ENCODE measurements at regions not wholly inside any gene's neighbourhood (a gene's known extent, or its start where the extent isn't known, plus 50 kb on each side); places are given as distances from the start of the nearest gene placed in this dataset.

GRCh38 chr13:29934531-29935308, 84.3 kb upstream of the UBL3 start:
- Histone ChIP-seq H4K20me1 (ENCODE audit: control insufficient read depth, insufficient read depth, low read length, poor library complexity, severe bottlenecking) (no peaks in the 10 kb centered on the region), H3K9me3 (ENCODE audit: control extremely low read depth in 1 of 3, control insufficient read depth in 2 of 3, insufficient read depth in 1 of 3, low read length in 2 of 3) (no peaks in the 10 kb centered on the region), H3K36me3 (replicated peaks in 1 of 2; ENCODE audit: control extremely low read depth in 1 of 2, control insufficient read depth in 1 of 2, extremely low read depth in 1 of 2, insufficient read depth in 2 of 2, low read length in 1 of 2) (no peaks in the 10 kb centered on the region), H3K27me3 (replicated peaks in 1 of 4; ENCODE audit: control extremely low read depth in 1 of 4, control insufficient read depth in 3 of 4, insufficient read depth in 4 of 4, low read length in 3 of 4) (peaks cover 0 to under 1% (median 0%) of the 10 kb centered on the region in 4 experiments), H3K9ac (ENCODE audit: low read length) (no peak overlapping the region), H3K4me3 (ENCODE audit: control extremely low read depth in 1 of 5, extremely low read depth in 1 of 5, insufficient read depth in 1 of 5, low read depth in 2 of 5, low read length in 4 of 5) (no peak overlapping the region), H3K27ac (ENCODE audit: low read length in 2 of 2) (no peak overlapping the region), H3K4me1 (ENCODE audit: control insufficient read depth in 2 of 2, insufficient read depth in 2 of 2, low read length in 2 of 2) (peaks cover 13 to 19% of the 10 kb centered on the region in 2 donors), H3K79me2 (ENCODE audit: control insufficient read depth, insufficient read depth, low read length) (no peaks in the 10 kb centered on the region), H3K4me2 (replicated peaks; ENCODE audit: low read depth, low read length, poor library complexity, severe bottlenecking) (no peak overlapping the region), H2AFZ (ENCODE audit: insufficient read depth, low read depth, low read length, poor library complexity, severe bottlenecking) (no peak overlapping the region)
- TF ChIP-seq CTCF (IDR thresholded peaks at IDR 0.05) = no peak
- TF ChIP-seq EZH2 (IDR thresholded peaks at IDR 0.05; ENCODE audit: borderline replicate concordance, insufficient read depth, low read depth, low read length, poor library complexity, severe bottlenecking) = no peak
- intact Hi-C loops (cut with micrococcal nuclease) = no loop called here
- ChIA-PET POLR2A (interaction anchor here (0.5 kb wide), 1 partner anchor 84 kb away, joined by 6 read pairs; the partner anchor contains the start of gene UBL3), CTCF (interaction anchor here (0.7 to 3.4 kb wide), 2 partner anchors 11 to 165 kb away, joined by 3 to 27 read pairs; no protein-coding TSS in a partner anchor)
- ATAC-seq (ENCODE audit: low read depth) (no peak), DNase-seq (no peak)
- H3K9me3 Mint-ChIP-seq (ENCODE audit: insufficient read depth) = no peaks in the 10 kb centered on the region
- peaks cover 27% of the 10 kb centered on the region for H3K4me1 Mint-ChIP-seq
- no peak overlapping the region for H3K27ac Mint-ChIP-seq
- peak overlapping the region; percentile 79 for H3K4me3 Mint-ChIP-seq
- no peaks in the 10 kb centered on the region for H3K27me3 Mint-ChIP-seq
- WGBS (ENCODE audit: insufficient coverage) = 79% methylated on average over 5 of the region's 7 CpGs

GRCh38 chr13:29933401-29933800, 83.0 kb upstream of the UBL3 start:
- peaks cover 13 to 19% of the 10 kb centered on the region in 2 donors for H3K4me1 ChIP-seq (ENCODE audit: control insufficient read depth in 2 of 2, insufficient read depth in 2 of 2, low read length in 2 of 2)
- H3K27me3 ChIP-seq (replicated peaks in 1 of 4; ENCODE audit: control extremely low read depth in 1 of 4, control insufficient read depth in 3 of 4, insufficient read depth in 4 of 4, low read length in 3 of 4) = peaks cover 0 to 5% (median 0%) of the 10 kb centered on the region in 4 experiments
- WGBS (ENCODE audit: insufficient coverage) = 100% methylated on average over 2 of the region's 6 CpGs
- no peaks in the 10 kb centered on the region for H3K36me3 ChIP-seq (replicated peaks in 1 of 2; ENCODE audit: control extremely low read depth in 1 of 2, control insufficient read depth in 1 of 2, extremely low read depth in 1 of 2, insufficient read depth in 2 of 2, low read length in 1 of 2)
- no peaks in the 10 kb centered on the region for H3K9me3 ChIP-seq (ENCODE audit: control extremely low read depth in 1 of 3, control insufficient read depth in 2 of 3, insufficient read depth in 1 of 3, low read length in 2 of 3)
- CTCF ChIA-PET = no interaction called here
- Mint-ChIP-seq H3K9me3 (ENCODE audit: insufficient read depth) (no peaks in the 10 kb centered on the region), H3K27me3 (peaks cover 7% of the 10 kb centered on the region), H3K4me1 (peaks cover 27% of the 10 kb centered on the region), H3K4me3 (no peak overlapping the region), H3K27ac (no peak overlapping the region)
- DNase-seq (no peak), ATAC-seq (ENCODE audit: low read depth) (no peak)
- no peak overlapping the region for H3K4me3 ChIP-seq (ENCODE audit: control extremely low read depth in 1 of 5, extremely low read depth in 1 of 5, insufficient read depth in 1 of 5, low read depth in 2 of 5, low read length in 4 of 5)
- no peak overlapping the region for H3K27ac ChIP-seq (ENCODE audit: low read length in 2 of 2)
- no peak overlapping the region for H2AFZ ChIP-seq (ENCODE audit: insufficient read depth, low read depth, low read length, poor library complexity, severe bottlenecking)
- no peak overlapping the region for H3K4me2 ChIP-seq (replicated peaks; ENCODE audit: low read depth, low read length, poor library complexity, severe bottlenecking)
- no peaks in the 10 kb centered on the region for H3K79me2 ChIP-seq (ENCODE audit: control insufficient read depth, insufficient read depth, low read length)
- no peak overlapping the region for H3K9ac ChIP-seq (ENCODE audit: low read length)
- no peaks in the 10 kb centered on the region for H4K20me1 ChIP-seq (ENCODE audit: control insufficient read depth, insufficient read depth, low read length, poor library complexity, severe bottlenecking)
- POLR2A ChIA-PET = no interaction called here
- intact Hi-C loops (cut with micrococcal nuclease) = no loop called here
- TF ChIP-seq CTCF (IDR thresholded peaks at IDR 0.05) (no peak), EZH2 (IDR thresholded peaks at IDR 0.05; ENCODE audit: borderline replicate concordance, insufficient read depth, low read depth, low read length, poor library complexity, severe bottlenecking) (no peak)

Measured in B cell (primary cell).